GM19372 (cell line): ENCODE measurements at regions not wholly inside any gene's neighbourhood (a gene's known extent, or its start where the extent isn't known, plus 50 kb on each side); places are given as distances from the start of the nearest gene placed in this dataset.
"Not testable (repeated sequence)": the region's sequence is repeated elsewhere in the genome, so short reads cannot be mapped to it uniquely, and the experiment has no call there.

Experiments
- ATAC-seq: cut with Tn5 transposase; IDR thresholded peaks from one replicate; pipeline ENCODE4 v1.9.1; 2021; ENCODE audit warnings: mild to moderate bottlenecking, low read depth, moderate library complexity; ENCODE audit not compliant: unreplicated experiment

DNA sequence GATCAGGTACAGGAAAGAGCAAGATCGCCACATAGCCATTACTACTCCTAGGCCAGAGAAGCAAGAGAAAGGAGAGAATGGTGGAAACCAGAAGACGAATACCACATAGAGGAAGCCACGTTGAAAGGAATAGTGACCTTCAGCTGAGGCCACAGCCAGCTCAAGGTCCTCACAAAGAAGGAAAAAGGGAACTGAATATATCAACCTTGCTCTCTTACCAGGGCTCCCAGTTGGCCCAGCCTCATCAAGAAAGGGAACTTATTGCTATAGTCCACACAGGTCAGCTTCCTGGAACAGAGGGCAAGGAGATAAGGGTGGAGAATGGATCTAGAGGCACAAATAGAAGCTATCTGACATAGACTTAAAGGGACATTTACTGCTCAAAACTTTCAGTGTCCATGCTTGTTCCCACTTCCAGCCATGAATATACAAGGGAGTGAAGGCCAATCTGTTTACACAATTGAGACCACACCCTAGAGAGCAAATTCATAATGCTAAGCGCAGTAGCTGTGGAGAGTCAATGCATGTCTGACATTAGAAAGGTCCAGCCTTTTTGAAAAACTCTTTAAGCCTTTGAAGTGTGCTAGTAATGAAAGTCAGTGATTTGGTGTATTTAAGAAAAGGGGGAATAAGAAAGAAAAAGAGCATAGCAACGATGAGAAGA is 120.7 kb upstream of the ZC3H11B start:
- no peak for ATAC-seq

DNA sequence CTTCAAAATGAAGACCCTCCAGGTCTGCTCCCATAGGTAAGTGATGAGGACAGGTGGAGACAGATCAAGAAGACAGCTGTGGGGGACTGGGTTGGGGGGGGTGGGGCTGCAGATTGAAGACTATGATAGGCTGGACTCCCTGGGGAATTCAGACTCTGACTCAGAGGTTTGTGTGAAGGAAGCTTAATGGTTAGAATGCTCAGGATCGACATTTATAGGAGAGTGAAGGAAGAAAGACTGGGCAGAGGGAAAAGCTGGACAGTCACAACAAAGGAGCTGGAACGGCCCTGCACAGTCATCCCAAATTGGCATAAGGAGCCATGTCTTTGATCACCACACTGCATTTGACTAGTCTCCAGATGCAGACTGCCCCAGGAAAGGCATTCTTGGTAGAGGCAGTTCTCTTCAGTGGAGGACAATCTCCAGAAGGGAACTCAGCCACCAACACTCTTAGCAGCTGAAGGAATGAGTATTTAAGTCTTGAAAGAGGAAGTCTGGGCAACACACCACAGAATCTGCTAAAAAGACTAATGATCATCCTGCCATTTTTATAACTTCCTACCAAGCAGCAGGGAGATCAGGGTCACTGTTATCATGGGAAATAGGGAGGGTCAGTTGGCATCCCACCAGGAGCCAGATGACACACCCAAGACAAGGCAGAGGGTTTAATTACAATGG is 120.0 kb upstream of the ZC3H11B start:
- ATAC-seq: no peak

DNA sequence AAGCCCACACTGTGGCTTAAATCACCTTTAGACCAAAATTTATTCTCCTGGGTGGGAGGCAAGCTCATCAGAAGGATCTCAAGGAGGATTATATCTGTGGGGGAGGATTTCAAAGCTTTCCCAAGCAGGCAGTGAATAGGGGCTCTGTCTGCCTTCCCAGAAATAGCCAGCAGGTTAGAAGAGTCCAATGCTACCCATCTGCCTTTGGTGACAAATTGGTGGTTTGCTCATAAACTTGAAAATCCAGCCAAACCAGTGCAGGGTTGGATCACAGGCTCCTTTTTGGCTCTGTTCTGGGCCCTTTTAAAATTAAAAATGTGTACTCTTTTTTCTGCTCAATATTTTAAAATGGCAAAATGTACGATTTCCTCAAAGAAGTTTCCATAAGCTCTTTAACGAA is 118.9 kb upstream of the ZC3H11B start:
- ATAC-seq: no peak

DNA sequence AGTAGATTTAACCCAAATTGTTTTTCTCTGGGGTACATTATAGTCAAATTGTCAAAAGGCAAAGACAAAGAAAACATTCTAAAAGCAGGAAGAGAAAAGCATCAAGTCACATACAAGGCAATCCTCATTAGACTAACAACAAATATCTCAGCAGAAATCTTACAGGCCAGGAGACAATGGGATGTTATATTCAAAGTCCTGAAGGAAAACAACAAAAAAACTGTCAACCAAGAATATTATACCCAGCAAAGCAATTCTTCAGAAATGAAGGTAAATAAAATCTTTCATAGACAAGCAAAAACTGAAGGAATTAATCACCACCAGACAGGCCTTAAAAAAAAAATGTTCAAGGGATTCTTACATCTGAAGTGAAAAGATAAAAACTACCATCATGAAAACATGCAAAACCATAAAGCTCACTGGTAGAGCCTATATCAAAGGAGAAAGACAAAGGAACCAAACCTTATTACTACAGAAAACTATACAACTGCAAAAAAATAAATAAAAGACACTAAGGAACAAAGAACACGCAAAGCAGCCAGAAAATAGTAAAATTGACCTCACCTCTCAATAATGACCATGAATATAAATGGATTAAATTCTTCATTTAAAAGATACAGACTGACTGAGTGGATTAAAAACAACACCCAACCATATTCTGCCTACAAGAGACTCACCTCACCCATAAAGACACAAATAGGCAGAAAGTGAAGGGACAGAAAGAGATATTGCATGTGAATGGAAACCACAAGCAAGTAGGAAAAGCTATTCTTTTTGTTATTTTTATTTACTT is 113.8 kb upstream of the ZC3H11B start:
- no peak for ATAC-seq

GRCh38 chr1:219724440-219724839 is 111.5 kb upstream of the ZC3H11B start:
- ATAC-seq: no peak

DNA sequence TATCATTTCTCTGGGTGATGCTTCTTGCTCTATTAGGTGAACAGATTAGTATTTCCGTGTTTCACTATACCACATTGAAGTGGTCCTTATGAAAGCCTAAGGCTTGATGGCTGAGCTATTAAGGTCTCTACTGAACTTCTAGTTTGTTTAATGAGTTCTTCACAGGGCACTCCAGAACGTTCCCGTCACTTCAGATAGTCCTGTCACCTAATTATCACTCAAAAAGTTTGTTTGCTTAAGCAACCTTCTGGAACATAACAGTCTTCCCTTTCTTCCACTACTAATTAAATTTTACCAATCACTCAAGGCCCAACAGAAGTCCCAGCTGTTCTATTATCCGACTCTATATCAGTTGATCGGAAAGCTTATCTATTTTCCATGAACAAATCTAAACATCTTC is 104.6 kb upstream of the ZC3H11B start:
- no peak for ATAC-seq

DNA sequence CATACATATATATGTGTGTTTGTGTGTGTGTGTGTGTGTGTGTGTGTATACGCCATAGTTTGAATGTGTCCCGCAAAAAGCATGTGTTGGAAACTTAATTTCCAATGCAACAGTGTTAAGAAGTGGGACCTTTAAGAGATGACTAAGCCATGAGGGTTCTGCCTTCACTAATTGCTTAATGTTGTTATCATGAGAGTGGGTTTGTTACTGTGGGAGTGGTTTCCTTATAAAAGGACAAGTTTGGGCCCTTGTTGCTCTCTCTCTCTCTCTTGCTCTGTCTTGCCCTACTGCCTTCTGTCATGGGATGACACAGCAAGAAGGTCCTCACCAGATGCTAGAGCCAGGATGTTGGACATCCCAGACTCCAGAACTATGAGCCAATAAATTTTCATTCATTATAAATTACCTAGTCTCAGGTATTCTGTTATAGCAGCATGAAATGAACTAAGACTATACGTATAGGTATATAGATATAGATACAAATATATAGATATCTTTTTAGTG is 103.8 kb upstream of the ZC3H11B start:
- ATAC-seq: no peak

GRCh38 chr1:219713981-219714381 is 101.1 kb upstream of the ZC3H11B start:
- no peak for ATAC-seq

- no peak for ATAC-seq
Measured at GRCh38 chr1:219712506-219712905, 99.6 kb upstream of the ZC3H11B start.

DNA sequence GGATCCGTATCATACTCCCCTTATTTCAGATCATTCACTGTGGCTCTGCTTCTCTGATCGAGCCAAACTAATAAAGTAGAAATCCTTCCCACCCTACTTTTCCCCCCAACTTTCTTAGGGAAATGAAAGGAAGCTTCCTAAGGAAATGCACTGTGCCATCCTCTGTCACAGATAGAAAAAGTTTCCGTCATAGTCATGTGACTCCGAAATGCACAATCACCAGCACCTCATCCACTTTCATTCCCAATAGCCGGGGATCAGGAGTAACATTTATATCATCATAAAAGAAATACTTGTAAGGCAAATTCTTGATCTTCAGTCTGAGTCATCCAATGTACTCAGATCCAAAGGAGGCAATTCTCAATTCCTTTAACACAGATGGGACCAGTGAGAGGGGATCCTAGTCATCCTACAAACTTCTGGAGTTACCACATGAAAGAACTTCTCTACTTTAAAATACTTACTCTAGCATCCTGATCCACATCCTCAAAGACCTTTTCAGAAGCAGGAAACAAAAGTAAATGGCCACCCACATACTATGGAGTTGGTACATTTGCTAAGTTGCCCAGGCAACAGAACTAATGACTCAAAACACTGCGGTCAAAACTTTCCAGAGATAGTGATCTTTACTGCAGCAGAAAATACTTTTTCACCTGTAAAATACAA is 97.8 kb upstream of the ZC3H11B start:
- no peak for ATAC-seq

- ATAC-seq: no peak
Measured at GRCh38 chr1:219708919-219709543, 96.1 kb upstream of the ZC3H11B start.

GRCh38 chr1:219707885-219708284 is 95.0 kb upstream of the ZC3H11B start:
- ATAC-seq: not testable (repeated sequence)

GRCh38 chr1:219704331-219704730 is 91.4 kb upstream of the ZC3H11B start:
- not testable (repeated sequence) for ATAC-seq

- ATAC-seq: no peak
Measured at GRCh38 chr1:219703368-219703639, 90.4 kb upstream of the ZC3H11B start.

DNA sequence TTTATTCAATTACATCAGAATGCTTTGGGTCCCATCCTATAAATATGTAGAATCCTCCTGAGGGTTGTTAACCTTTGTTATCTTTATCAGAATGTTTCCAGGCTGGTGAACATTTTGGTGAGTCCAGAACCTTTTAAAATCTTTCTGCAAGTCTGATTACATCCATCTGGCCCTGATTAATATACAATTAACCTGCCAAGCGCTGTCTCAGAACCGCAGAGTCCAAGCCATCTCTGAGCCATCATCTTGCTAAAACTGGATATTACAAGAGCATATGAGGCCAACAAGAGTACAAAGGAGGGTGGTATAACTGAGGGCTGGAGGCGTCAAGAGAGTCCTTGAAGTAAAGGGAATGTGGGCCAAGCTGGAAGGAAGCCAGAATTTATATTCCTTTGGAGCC is 88.6 kb upstream of the ZC3H11B start:
- no peak for ATAC-seq

DNA sequence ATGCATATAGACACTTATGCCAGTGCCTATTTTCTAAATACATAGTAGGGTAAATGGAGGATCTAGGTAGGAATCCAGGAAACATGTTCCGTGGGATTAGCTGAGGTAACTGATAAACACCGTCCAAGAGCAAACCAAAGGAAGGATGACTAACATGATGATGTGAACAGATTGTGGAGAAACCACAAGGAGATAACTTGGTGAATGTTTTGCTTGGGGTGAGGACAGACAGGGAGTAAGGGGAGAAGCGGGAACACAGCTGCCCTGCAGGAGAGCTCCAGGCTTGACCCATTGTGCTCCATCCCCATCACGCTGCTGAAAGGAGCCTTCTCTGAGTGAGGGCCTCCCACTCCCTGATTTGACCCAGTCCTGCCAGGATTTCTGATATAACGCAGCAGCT is 87.0 kb upstream of the ZC3H11B start:
- ATAC-seq: no peak

GRCh38 chr1:219697682-219698081 is 84.8 kb upstream of the ZC3H11B start:
- no peak for ATAC-seq

DNA sequence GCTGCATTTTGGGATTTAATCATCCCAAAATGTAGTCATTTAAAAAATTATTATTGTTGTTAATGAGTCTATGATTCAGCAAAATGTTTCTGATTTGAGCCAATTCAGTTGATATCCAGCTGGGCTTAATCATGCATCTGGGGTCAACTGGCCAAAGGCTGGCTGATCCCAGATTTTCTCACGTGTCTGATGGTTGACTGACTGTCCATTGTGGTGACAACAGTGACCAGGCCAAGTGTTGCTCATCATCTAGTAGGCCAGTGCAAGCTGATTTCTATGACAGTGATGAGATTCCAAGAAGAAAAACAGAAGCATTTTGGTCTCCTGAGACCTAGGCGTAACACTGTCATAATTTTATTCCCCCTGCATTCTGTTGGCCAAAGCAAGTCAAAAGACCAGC is 80.1 kb upstream of the ZC3H11B start:
- no peak for ATAC-seq

DNA sequence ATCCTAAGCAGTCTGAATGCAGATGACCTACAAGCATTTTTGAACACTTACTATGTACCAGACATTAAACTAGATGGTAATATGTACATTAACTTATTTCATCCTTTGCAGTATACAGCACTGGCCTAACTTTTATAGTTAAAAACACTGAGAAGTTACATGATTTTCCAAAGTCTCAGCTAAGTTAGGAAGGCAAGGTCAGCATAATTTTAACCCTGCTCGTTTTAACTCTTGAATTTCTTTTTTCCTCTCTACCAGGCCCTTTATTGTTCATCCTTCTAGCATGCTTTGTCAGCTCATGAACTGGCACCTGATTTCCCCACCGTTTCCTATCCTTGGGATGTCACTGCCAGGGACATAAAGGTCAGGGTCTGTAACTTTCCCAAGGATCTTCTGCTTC is 76.9 kb upstream of the ZC3H11B start:
- no peak for ATAC-seq

DNA sequence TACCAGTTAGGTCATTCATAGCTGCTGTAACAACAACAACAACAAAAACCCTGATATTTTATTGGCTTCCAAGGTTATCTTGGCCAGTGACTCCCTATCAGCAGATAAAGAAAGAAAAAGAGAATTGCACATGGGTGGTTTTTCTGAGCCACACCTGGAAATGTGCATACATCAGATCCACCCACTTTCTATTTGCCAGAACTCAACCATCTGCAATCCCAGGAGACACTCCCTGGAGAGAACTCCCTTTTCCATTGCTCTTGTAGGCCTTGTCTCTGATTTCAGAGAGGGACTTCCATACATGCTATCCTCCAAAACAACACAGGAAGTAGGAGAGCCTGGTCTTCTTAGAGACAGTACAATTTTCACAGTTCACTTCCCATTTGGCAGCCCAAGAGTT is 74.9 kb upstream of the ZC3H11B start:
- no peak for ATAC-seq

GRCh38 chr1:219686171-219686570 is 73.3 kb upstream of the ZC3H11B start:
- ATAC-seq: no peak
